ENCODE measurements at regions not wholly inside any gene's neighbourhood (a gene's known extent, or its start where the extent isn't known, plus 50 kb on each side); places are given as distances from the start of the nearest gene placed in this dataset.

DNA sequence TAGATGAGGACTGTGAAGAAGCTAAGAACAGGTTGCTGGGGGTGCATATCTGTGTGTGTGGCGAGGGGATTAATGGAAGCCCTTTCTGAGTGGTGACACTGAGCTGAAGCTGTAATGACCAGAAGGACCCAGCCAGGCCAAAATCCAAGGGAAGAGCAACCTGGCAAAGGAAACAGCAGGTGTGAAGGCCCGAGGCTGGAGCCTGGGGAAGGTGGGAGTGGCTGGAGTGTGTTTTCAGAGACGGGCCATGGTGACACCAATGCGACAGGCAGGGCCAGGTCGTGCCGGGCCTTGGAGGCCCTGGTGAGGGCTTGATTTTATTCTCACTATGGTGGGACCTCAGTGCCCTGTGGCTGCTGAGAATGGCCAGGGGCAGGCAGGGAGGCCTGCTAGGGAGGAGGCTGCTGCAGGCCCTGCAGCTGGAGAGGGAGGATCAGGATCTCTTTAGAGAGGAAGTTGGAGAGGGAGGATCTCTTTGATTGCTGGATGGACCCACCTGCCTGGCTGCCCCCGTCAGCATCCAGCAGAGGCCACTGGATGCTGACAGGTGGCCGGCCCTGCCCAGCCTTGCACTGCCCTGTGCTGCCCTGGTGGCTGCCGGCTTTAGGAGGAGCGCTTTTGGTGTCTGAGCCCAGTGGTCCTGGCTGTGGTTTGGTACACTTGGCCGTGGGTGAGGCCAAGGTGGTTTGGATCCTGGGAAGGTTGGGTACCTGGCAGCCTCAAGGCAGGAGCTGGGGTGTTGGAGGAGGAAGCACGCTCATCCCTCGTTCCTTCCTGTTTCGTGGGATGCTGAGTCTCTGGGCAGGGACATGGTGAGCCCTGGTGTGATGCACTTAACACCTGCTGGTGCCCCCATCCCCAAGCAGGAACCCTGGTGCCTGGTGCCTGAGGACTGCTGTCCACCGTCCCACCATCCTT is 188.3 kb downstream of the SEC14L1 start:
- TF ChIP-seq CTCF (conservative IDR thresholded peaks at IDR 0.05; ENCODE audit: low read depth, low read length) (no peak), EZH2phosphoT487 (IDR thresholded peaks at IDR 0.05; ENCODE audit: borderline replicate concordance, low read length) (no peak)

All from PC-3 (cell line).